HuH-7 (cell line): ENCODE measurements at regions not wholly inside any gene's neighbourhood (a gene's known extent, or its start where the extent isn't known, plus 50 kb on each side); places are given as distances from the start of the nearest gene placed in this dataset.

Source experiments
- DNase-seq: peaks from one replicate; pipeline ENCODE4 v3.0.0; 2011; ENCODE audit warnings: low spot score

DNA sequence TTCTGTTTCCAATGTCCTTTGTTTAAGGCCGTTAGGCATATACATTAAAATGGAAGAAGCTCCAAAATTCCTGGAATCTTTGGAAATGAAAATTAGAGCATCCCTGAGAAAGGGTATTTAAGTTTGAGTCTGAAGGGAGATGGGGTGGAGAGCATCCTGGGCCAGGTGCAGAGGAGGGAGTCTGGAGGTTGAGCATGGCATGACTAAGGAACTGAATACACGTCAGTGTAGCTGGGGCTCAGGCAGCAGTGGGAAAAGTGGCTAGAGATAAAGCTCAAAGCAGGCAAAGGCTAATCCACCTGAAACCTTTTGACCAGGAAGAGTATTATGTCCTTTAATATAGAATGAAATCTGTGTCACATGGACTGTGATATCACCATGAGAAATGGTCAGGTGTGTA, 669.0 kb upstream of the RBFOX1 start:
- no peak for DNase-seq

DNA sequence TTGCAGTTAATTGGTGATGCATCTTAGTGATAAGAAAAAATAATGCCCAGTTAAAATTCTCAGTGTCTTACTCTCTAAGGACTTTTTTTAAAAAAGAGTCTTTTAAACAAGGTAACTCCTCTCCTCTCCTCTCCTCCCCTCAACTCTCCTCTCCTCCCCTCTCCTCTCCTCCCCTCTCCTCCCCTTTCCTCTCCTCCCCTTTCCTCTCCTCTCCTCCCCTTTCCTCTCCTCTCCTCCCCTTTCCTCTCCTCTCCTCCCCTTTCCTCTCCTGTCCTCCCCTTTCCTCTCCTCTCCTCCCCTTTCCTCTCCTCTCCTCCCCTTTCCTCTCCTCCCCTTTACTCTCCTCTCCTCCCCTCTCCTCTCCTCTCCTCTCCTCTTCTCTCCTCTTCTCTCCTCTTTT, 675.9 kb upstream of the RBFOX1 start:
- DNase-seq = no peak

DNA sequence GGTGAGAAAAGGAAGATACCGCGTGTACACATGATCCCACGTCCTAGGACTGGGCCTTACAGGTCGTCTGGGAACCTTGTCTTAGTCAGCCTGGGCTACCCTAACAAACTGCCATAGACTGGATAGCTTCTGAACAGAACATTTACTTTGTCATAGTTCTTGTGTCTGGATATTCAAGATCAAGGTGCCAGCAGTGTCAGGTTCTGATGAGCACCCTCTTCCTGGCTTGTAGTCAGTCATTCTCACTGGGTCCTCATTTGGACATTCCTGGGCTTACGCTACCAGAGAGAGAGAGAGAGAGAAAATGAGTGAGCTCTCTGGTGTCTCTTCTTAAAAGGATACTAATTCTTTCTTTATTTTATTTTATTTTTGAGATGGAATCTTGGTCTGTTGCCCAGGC, 685.8 kb upstream of the RBFOX1 start:
- no peak for DNase-seq

DNA sequence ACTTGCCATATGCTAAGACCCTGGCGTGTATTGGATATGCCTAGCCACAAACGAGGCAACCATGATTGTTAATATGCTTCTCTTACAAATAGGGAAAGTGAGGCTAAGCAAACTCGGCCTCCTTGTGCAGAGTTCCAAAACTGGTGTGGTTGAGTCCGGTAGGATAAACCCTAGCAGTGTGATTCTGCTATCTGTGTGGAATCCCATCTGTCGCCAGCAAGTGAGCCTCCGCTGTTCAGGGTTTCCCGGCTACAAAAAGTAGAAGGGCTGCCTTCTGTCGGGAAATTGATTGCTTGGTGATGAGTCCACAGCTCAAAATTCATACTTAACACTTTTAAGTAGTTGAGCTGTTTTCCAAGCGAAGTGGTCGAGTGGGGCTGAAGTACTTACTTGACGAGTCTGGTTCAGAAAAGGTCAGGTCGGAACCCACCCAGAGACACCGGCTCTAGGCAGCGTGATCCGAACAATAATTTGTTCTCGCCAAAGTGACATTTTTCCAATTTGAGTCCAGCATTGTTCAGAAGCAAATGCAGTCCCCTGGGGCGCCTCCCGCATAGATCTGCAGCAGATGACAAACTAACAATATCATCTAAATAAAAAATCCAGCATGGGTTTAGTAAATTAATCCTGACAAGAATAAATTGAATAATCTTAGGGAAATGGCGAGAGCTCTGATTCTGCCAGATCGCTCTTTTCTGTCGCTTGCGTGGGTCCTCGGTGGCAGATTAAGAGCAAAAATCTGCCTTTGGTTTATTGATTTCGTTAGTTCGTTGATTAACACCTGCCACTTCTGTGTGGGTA, 686.7 kb upstream of the RBFOX1 start:
- no peak for DNase-seq

DNA sequence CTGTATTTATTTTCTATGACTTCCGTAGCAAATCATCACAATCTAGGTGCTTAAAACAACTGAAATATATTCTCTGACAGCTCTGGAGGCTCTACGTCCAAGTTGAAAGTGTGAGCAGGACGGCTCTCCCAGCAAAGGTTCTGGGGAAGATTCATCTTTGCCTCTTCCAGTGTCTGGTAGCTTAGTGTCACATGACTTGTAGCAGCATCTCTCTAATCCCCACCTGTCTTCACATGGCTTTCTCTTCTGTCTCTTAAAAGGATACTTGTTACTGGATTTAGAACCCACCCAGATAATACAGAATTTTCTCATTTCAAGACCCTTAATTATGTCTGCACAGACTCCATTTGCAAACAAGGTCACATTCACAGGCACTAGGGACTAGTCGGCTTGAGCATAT, 687.7 kb upstream of the RBFOX1 start:
- DNase-seq = no peak

DNA sequence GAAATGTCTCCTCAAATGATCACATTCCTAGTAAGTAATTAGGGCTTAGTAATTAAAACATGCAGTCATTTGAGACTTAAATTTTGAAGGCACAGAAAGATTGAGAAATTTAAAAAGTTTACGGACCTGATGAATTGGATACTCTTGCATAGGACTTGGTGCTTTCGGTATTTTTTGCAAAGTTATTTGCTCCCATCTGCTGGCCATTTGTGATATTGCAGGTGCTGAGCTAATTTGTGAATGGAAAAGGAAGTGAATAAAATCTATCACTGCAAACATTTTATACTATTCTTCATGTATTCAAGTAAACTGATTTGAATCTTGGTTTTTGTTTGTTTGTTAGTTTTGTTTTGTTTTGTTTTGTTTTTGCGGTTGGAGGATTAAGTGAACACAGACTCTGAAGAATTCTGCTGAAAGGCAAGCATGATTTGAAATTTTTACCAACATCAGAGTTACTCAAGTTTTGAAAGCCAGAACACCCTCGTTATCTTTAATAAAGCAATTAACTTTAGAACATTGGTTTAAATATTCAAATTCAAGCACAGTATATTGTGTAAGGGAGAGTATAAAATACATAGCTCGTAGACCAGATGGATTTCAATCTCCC, 689.5 kb upstream of the RBFOX1 start:
- peak; percentile 4 for DNase-seq

DNA sequence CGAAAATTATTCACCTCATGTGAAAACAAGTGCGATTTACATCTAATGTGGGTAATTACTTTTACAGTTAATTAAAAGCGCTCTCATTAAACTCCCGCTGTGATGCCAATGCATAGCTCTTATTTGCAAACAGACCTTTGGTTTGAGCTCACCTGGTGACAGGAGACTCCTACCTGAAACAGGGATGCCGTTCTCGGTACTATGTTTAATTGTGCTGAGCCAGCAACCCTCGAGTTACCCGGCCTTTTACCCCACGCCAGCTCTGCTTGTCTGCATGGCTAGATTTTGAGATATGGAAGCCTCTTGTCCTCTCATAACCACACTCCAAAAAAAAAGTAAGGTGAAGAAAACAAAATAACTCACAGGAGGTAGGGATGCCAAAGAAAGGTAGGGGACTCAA, 690.4 kb upstream of the RBFOX1 start:
- no peak for DNase-seq

DNA sequence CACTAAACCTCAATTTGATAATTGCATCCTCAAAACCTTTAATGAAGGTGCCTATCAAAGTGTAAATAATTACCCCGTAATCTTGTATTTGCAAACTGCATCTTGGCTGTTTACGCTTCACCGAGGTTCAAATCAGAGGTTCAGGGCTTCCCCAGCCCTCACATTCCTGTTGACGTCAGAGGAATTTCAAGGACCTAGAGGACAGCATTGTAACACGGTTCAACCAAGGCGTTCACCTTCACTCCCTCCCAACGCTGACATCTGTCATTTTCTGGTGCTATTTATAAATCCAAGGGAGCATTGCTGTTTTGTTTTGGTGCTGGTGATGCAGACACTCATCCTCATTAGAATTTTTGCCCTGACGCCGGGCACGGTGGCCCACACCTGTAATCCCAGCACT, 691.6 kb upstream of the RBFOX1 start:
- no peak for DNase-seq

DNA sequence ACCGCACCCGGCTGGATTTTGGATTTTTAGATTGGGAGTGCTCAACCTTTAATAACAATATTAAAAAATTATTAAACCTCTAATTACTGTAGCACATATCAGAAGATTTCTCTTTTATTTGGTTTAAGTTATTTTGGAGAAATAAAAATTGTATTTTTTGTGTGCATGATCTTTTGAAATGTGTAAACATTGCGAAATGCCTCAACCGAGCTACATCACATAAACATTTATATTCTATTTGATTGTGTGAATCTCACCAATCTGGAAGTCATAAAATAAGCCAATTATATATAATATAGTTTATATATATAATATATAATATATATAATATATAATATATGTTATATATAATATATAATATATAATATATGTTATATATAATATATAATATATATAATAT, 696.2 kb upstream of the RBFOX1 start:
- no peak for DNase-seq

DNA sequence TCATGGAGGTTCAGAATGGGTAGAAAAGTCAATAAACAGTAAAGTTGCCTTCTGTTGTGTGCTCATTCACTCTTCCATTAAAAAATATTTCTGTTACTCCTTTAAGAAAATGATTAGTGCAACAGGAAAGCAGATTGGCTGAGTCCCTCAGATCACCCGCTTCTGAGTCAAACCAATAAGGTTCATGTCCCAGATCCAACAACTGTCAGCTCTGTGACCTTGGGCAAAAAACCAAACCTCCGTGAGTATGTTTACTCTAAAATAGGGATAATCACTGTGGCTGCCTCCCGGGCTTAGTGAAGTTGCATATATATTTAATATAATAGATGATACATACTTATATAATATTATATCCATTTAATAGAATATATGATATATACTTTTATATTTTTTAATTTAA, 698.5 kb upstream of the RBFOX1 start:
- DNase-seq = no peak

DNA sequence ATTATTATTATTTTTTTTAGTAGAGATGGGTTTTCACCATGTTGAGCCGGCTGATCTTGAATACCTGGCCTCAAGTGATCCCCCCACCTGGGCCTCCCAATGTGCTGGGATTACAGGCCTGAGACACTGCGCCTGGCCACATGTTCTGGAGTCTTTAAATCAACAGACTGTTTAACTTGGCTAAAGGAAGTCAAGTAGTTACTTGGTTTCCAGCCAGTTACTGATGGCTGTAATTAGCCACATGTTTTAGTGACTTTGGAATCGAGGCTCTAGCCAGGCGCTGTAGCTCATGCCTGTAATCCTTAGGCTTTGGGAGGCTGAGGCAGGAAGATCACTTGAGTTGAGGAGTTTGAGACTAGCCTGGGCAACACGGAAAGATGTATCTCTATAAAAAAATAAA, 699.2 kb upstream of the RBFOX1 start:
- DNase-seq = no peak

DNA sequence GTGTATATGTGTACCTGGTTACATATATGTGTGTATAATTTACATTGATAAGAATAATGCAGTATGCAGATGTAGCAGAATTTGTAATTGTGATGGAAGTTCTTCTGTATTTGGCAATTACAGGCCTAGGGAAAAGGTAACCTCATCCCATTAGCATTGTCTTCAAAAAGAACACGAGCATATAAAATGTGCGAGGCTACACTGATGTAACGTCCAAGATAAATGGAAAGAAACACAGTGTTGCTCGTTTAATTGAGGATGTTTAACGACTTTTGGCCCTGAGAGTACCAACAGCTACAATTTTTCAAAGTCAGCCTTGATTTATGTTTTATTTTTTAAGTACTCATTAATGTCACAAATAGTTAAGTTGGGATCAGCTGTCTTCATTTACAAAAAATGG, 703.5 kb upstream of the RBFOX1 start:
- no peak for DNase-seq

DNA sequence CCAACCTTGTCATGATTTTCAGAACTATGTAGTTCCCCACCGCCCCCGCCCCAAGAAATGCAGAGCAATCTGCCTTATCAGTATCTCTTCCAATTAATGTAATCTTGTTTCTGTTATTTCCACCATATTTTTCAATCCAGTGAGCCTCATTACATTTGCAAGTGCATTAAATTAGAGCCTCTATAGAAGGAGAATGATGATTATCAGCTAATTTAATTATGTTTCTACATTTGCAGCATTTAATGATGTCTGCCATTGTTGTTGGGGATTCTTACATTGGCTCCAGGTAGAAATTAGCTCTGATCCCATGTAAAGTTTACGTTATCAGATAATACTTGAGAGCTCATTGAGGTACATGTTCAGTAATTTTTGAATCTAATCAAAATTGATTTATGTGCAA, 707.0 kb upstream of the RBFOX1 start:
- no peak for DNase-seq

DNA sequence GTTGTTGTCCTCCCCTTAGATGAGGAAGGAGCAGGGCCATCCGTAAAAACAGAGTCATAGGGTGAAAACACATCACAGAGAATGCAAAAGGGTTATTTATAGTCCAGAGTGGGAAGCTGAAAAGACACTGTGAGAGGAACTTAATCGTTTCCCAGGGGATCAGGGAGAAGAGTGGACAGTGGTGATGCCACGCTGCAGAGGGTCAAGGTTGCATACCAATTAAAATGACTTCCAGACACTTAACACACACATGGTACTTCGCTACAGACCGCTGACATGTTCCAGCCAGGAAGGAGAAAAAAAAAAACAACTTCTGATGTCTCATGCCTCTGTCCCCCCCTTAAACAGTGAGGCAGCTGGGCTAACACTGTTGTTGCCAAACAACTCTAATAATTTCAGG, 713.8 kb upstream of the RBFOX1 start:
- DNase-seq = no peak

DNA sequence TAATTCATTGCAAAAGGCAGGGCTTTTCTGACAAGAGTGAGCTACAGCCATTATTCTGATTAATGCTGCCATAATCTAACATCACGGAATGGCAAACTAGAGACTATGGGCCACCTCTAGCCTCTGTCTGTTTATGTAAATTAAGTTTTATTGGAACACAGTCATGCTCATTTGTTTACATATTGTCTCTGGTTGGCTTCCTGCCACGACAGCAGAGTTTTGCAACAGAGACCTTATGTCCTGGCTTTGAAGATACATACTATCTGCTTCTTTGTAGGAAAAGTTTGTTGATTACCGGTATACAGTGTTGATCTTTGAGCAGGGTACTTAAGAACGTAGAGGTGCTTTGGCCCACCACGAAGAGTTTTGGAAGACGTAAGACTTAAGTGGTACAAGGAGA, 715.9 kb upstream of the RBFOX1 start:
- no peak for DNase-seq

DNA sequence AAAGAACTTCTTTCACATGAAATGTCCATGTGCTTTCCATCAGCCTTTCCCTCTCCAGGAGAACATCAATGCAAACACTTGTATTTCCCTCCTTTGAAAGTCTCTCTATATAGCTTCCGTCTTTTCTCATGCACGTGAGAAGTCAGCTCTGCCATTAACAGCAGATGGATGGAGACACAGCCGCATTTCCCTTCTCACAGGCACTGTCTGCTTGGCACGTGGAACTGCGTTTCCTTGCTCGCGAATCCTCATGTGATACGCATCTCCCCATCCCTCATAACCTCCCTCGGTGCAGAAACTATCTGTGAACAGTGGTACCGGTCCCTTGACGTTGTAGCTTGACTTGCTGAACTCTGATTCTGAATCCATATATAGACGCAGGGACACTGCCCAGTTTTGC, 717.0 kb upstream of the RBFOX1 start:
- DNase-seq = no peak

DNA sequence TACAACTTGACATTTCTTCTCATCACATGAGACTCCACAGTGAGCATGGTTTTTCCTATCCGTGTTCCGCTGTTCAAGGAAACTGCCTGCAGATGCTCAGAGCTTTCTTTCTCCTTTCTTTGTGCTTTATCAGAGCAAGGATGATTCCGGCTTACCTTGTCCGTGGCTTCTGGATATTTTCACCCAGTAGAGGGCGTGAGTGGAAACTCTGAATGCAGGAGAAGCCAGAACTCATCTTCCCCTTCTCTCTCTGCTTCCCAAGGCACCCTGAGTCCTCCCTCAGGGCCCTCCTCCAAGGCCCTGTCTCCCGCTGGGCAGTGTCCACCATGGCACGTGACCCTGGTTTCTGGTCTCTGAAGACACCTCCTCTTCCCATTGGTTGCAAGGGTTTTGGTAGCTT, 721.1 kb upstream of the RBFOX1 start:
- peak; percentile 2 for DNase-seq

DNA sequence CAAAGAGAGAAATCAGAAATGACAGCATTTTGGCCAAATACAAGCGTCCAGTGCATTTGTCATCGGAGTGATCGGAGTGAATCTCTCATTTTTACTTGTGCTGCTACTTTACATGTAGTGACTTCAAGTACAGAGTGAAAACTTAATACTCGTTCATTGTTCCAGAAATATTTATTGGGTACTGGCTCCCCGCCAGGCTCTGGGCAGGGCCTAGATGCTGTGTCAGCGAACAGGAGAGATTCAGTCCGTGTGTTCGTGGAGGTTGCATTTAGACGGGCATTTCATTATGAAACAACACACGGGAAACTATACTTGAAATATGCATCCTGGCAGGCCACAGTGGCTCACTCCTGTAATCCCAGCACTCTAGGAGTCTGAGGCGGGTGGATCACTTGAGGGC, 727.2 kb upstream of the RBFOX1 start:
- no peak for DNase-seq

DNA sequence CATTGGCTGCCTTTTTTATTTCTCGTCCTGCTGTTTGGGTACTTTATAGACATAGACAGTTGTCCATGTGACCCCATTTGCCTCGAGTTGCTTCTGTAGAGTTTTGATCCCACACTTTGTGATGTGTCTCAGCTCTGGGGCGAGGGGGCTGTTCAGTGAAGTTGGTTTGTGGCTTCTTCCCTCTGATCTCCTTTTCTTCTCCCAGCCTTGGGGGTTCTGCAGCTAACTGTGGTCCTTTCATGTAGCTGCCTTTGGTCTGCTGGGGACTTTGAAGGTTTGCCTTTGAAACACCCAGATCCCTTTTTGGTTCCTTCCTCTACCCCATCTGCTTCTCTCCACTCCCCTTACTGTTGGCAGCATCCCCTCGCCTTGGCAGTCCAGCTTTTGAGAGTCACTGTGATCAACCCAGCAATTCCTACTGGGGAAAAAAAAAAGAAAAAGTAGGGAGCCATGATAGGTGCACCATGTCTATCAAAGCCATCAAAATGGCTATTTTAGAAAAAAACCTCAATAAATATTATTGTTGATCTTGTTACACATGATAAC, 728.8 kb upstream of the RBFOX1 start:
- DNase-seq = no peak

DNA sequence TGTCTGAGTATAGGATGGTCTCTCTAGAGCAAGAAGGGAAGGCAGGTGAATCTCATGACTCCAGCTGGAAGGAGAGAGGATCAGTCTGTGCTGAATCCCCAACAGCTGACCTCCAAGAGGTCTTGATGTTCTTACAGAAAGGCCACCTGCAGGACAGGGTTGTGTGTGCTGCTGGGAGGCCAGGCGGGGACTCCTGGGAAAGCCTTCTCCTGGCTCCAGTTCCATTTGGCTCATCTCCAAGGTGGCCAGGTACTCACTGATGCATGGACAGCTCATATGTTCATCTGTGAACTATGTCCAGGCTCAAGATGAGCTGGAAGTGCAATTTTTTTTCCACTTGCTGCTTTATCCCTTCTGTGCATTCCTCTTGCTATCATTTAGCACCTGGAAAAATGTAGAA, 730.2 kb upstream of the RBFOX1 start:
- DNase-seq = no peak

DNA sequence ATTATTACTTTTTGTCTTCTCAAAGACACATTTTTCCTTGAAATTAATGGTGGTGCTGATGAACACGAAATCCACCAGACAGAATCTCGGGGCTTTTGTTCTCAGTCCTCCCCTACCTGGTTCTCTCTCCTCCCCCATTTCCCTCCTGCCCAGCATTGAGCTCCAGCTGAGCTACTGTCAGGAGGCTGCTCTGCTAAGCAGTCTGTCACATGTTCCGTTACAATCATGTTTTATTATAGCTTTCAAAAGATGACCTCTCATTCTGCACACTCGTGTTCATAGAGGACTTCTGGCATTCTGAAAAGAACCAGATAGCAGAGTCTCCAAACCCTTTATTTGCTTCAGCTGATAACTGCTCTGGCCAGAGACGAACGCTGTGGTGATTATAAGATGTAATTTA, 732.5 kb upstream of the RBFOX1 start:
- no peak for DNase-seq

DNA sequence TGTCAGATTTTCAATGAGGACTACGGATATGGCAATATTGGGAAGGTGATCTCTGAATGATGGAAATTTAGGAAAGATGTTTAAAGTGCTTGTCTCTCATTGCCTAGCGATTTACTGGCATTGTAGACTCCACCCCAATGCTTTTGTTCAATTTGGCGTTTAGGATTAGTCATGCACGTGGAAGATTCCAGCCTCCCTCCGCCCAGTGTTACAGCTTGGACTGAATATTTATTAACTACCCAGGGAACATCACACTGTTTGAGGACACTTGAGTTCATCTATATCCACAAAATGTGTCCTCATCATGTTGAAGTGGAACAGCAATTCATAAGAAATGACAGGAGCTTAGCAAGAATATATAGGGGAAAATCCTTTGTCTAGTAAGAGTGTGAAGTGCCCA, 738.8 kb upstream of the RBFOX1 start:
- no peak for DNase-seq

DNA sequence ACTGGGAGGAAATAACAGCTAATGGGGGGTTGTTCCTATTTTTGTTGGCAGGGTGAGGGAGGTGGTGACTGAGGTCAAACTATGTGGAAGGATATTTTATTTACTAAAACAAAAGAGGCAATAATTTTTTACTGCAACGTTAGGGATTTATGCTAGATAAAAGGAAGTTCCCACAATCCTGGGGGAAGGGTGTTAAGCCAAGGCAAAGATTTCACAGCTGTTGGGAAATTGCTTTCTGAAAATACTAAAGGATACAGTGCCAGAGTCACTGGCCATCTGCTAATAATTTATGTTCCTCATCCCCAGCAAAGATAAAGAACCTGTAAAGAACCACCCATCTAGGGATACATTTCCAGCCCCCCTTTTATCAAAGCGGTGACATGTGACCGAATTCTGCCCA, 756.0 kb upstream of the RBFOX1 start:
- DNase-seq = no peak

DNA sequence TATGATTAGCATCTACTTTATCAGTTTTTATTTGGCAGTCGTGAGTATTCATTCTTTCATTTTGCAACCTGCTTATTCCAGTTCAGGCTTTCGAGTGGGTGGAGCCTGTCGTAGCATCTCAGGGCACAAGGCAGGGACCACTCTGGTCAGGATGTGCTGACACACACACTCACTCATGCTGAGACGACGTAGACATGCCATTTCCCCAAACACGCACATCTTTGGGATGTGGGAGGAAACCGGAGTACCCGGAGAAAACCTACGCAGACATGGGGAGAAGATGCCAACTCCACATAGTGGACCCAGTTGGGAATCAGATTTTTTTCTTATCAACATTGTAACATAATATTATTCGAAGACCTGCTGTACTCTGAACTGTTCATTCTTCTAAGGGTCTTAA, 756.5 kb upstream of the RBFOX1 start:
- no peak for DNase-seq
